ENCODE measurements at regions not wholly inside any gene's neighbourhood (a gene's known extent, or its start where the extent isn't known, plus 50 kb on each side); places are given as distances from the start of the nearest gene placed in this dataset.

GRCh38 chrX:39205467-39205866 is 404.2 kb downstream of the MID1IP1 start:
- Histone ChIP-seq H3K4me3 (ENCODE audit: low read length in 3 of 3) (no peak overlapping the region), H3K27ac (ENCODE audit: low read depth, low read length) (no peak overlapping the region), H3K27me3 (ENCODE audit: control insufficient read depth in 3 of 3, insufficient read depth in 3 of 3, low read length in 3 of 3) (peaks cover 0 to 4% (median 0%) of the 10 kb centered on the region in 3 donors)

DNA sequence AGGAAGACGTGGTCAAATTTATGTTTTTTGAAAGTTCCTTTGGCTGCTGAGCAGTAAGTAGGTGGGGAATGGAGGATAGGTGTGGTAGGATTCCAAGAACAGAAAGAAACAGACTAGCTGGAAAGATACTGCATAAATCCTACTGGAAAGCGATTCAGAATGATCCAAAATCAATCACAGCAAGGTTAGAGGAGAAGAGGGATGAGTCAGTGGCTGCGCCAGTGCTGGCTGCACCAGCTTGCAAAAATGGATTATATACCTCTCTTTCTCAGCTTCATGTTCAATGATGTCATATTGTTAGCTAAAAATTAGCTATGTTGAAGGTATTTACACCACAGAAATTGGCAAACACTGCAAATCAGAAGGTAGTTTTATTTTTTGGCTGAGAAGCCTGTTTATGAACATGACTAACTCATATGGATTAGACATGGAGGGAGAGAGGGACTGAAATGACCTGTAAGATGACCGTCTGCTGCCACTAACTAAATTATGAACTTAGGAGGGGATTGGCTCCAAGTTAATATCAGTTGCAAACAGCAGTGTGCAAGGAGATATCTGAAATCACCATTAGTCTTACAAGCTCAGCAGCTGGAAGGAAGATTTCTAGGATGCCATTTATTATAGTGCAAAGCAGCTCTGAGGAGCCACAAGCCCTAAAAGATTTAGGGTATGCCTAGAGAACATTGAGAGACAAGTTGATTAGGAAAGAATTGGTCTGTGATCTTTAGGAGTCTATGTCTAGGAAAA is 405.3 kb downstream of the MID1IP1 start:
- peaks cover 0 to 4% (median 0%) of the 10 kb centered on the region in 3 donors for H3K27me3 ChIP-seq (ENCODE audit: control insufficient read depth in 3 of 3, insufficient read depth in 3 of 3, low read length in 3 of 3)
- H3K4me1 ChIP-seq (ENCODE audit: control insufficient read depth in 3 of 3, insufficient read depth in 3 of 3, low read length in 3 of 3): no peaks in the 10 kb centered on the region
- no peak overlapping the region for H3K27ac ChIP-seq (ENCODE audit: low read depth, low read length)
- no peak overlapping the region for H3K4me3 ChIP-seq (ENCODE audit: low read length in 3 of 3)
- no peaks in the 10 kb centered on the region for H3K36me3 ChIP-seq (ENCODE audit: control insufficient read depth in 3 of 3, insufficient read depth in 3 of 3, low read length in 3 of 3)
- H3K9me3 ChIP-seq (ENCODE audit: control insufficient read depth in 3 of 3, low read length in 3 of 3): no peaks in the 10 kb centered on the region
- H3K9ac ChIP-seq (ENCODE audit: low read depth in 1 of 3, low read length in 3 of 3): no peak overlapping the region

More at GRCh38 chrX:39205467-39205866, 404.2 kb downstream of the MID1IP1 start:
- Histone ChIP-seq H3K9me3 (ENCODE audit: control insufficient read depth in 3 of 3, low read length in 3 of 3) (no peaks in the 10 kb centered on the region), H3K9ac (ENCODE audit: low read depth in 1 of 3, low read length in 3 of 3) (no peak overlapping the region), H3K36me3 (ENCODE audit: control insufficient read depth in 3 of 3, insufficient read depth in 3 of 3, low read length in 3 of 3) (no peaks in the 10 kb centered on the region), H3K4me1 (ENCODE audit: control insufficient read depth in 3 of 3, insufficient read depth in 3 of 3, low read length in 3 of 3) (no peaks in the 10 kb centered on the region)

- no peaks in the 10 kb centered on the region for H3K36me3 ChIP-seq (ENCODE audit: control insufficient read depth in 3 of 3, insufficient read depth in 3 of 3, low read length in 3 of 3)
- H3K4me1 ChIP-seq (ENCODE audit: control insufficient read depth in 3 of 3, insufficient read depth in 3 of 3, low read length in 3 of 3): no peaks in the 10 kb centered on the region
- H3K27me3 ChIP-seq (ENCODE audit: control insufficient read depth in 3 of 3, insufficient read depth in 3 of 3, low read length in 3 of 3): peaks cover 0 to 3% (median 0%) of the 10 kb centered on the region in 3 donors
- no peak overlapping the region for H3K9ac ChIP-seq (ENCODE audit: low read depth in 1 of 3, low read length in 3 of 3)
- H3K27ac ChIP-seq (ENCODE audit: low read depth, low read length): no peak overlapping the region
- no peaks in the 10 kb centered on the region for H3K9me3 ChIP-seq (ENCODE audit: control insufficient read depth in 3 of 3, low read length in 3 of 3)
- H3K4me3 ChIP-seq (ENCODE audit: low read length in 3 of 3): no peak overlapping the region
These were observed 410.2 kb downstream of the MID1IP1 start for GRCh38 chrX:39211501-39211900.

- H3K27me3 ChIP-seq (ENCODE audit: control insufficient read depth in 3 of 3, insufficient read depth in 3 of 3, low read length in 3 of 3): peaks cover 0 to 3% (median 0%) of the 10 kb centered on the region in 3 donors
These were observed 411.2 kb downstream of the MID1IP1 start for GRCh38 chrX:39212456-39212855.

GRCh38 chrX:39214387-39215126 is 413.3 kb downstream of the MID1IP1 start:
- Histone ChIP-seq H3K9me3 (ENCODE audit: control insufficient read depth in 3 of 3, low read length in 3 of 3) (no peaks in the 10 kb centered on the region), H3K9ac (ENCODE audit: low read depth in 1 of 3, low read length in 3 of 3) (no peak overlapping the region), H3K27ac (ENCODE audit: low read depth, low read length) (no peak overlapping the region), H3K4me3 (ENCODE audit: low read length in 3 of 3) (no peak overlapping the region), H3K36me3 (ENCODE audit: control insufficient read depth in 3 of 3, insufficient read depth in 3 of 3, low read length in 3 of 3) (no peaks in the 10 kb centered on the region), H3K4me1 (ENCODE audit: control insufficient read depth in 3 of 3, insufficient read depth in 3 of 3, low read length in 3 of 3) (no peaks in the 10 kb centered on the region), H3K27me3 (ENCODE audit: control insufficient read depth in 3 of 3, insufficient read depth in 3 of 3, low read length in 3 of 3) (peaks cover 0 to 10% (median 0%) of the 10 kb centered on the region in 3 donors)

More at GRCh38 chrX:39212456-39212855, 411.2 kb downstream of the MID1IP1 start:
- Histone ChIP-seq H3K4me1 (ENCODE audit: control insufficient read depth in 3 of 3, insufficient read depth in 3 of 3, low read length in 3 of 3) (no peaks in the 10 kb centered on the region), H3K9ac (ENCODE audit: low read depth in 1 of 3, low read length in 3 of 3) (no peak overlapping the region), H3K9me3 (ENCODE audit: control insufficient read depth in 3 of 3, low read length in 3 of 3) (no peaks in the 10 kb centered on the region), H3K36me3 (ENCODE audit: control insufficient read depth in 3 of 3, insufficient read depth in 3 of 3, low read length in 3 of 3) (no peaks in the 10 kb centered on the region), H3K4me3 (ENCODE audit: low read length in 3 of 3) (no peak overlapping the region), H3K27ac (ENCODE audit: low read depth, low read length) (no peak overlapping the region)

DNA sequence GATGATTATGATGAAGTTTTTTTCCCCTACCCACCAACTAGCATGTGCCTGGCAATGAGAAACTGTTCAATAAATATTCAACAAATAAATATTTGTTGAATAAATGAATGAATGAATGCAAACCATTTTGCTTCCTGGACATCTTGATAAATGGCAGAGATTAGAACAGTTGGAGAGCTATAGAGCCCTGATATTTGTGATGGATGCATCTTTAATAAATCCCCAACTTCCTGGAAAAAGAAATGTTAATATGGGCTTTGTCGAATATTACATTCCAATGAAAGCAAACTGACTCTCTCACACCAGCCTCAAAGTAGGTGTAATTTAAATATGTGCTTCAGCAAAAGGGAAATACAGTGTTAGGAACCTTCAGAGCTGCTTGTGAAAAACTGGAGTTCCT is 419.7 kb downstream of the MID1IP1 start:
- H3K4me1 ChIP-seq (ENCODE audit: control insufficient read depth in 3 of 3, insufficient read depth in 3 of 3, low read length in 3 of 3): peaks cover 0 to 3% (median 0%) of the 10 kb centered on the region in 3 donors
- H3K4me3 ChIP-seq (ENCODE audit: low read length in 3 of 3): no peak overlapping the region
- no peaks in the 10 kb centered on the region for H3K9me3 ChIP-seq (ENCODE audit: control insufficient read depth in 3 of 3, low read length in 3 of 3)
- peaks cover 0 to 10% (median 0%) of the 10 kb centered on the region in 3 donors for H3K27me3 ChIP-seq (ENCODE audit: control insufficient read depth in 3 of 3, insufficient read depth in 3 of 3, low read length in 3 of 3)
- H3K9ac ChIP-seq (ENCODE audit: low read depth in 1 of 3, low read length in 3 of 3): no peak overlapping the region
- no peak overlapping the region for H3K27ac ChIP-seq (ENCODE audit: low read depth, low read length)
- H3K36me3 ChIP-seq (ENCODE audit: control insufficient read depth in 3 of 3, insufficient read depth in 3 of 3, low read length in 3 of 3): no peaks in the 10 kb centered on the region

GRCh38 chrX:39222346-39223113 is 421.3 kb downstream of the MID1IP1 start:
- H3K9me3 ChIP-seq (ENCODE audit: control insufficient read depth in 3 of 3, low read length in 3 of 3): no peaks in the 10 kb centered on the region
- H3K36me3 ChIP-seq (ENCODE audit: control insufficient read depth in 3 of 3, insufficient read depth in 3 of 3, low read length in 3 of 3): no peaks in the 10 kb centered on the region
- H3K27me3 ChIP-seq (ENCODE audit: control insufficient read depth in 3 of 3, insufficient read depth in 3 of 3, low read length in 3 of 3): peaks cover 0 to 7% (median 0%) of the 10 kb centered on the region in 3 donors
- no peak overlapping the region for H3K27ac ChIP-seq (ENCODE audit: low read depth, low read length)
- no peak overlapping the region for H3K9ac ChIP-seq (ENCODE audit: low read depth in 1 of 3, low read length in 3 of 3)
- H3K4me1 ChIP-seq (ENCODE audit: control insufficient read depth in 3 of 3, insufficient read depth in 3 of 3, low read length in 3 of 3): peaks cover 0 to 3% (median 0%) of the 10 kb centered on the region in 3 donors
- no peak overlapping the region for H3K4me3 ChIP-seq (ENCODE audit: low read length in 3 of 3)

GRCh38 chrX:39226251-39226650 is 425.0 kb downstream of the MID1IP1 start:
- no peak overlapping the region for H3K9ac ChIP-seq (ENCODE audit: low read depth in 1 of 3, low read length in 3 of 3)
- peaks cover 0 to 3% (median 0%) of the 10 kb centered on the region in 3 donors for H3K4me1 ChIP-seq (ENCODE audit: control insufficient read depth in 3 of 3, insufficient read depth in 3 of 3, low read length in 3 of 3)
- H3K36me3 ChIP-seq (ENCODE audit: control insufficient read depth in 3 of 3, insufficient read depth in 3 of 3, low read length in 3 of 3): no peaks in the 10 kb centered on the region
- no peak overlapping the region for H3K4me3 ChIP-seq (ENCODE audit: low read length in 3 of 3)
- no peaks in the 10 kb centered on the region for H3K9me3 ChIP-seq (ENCODE audit: control insufficient read depth in 3 of 3, low read length in 3 of 3)
- no peaks in the 10 kb centered on the region for H3K27me3 ChIP-seq (ENCODE audit: control insufficient read depth in 3 of 3, insufficient read depth in 3 of 3, low read length in 3 of 3)
- no peak overlapping the region for H3K27ac ChIP-seq (ENCODE audit: low read depth, low read length)

DNA sequence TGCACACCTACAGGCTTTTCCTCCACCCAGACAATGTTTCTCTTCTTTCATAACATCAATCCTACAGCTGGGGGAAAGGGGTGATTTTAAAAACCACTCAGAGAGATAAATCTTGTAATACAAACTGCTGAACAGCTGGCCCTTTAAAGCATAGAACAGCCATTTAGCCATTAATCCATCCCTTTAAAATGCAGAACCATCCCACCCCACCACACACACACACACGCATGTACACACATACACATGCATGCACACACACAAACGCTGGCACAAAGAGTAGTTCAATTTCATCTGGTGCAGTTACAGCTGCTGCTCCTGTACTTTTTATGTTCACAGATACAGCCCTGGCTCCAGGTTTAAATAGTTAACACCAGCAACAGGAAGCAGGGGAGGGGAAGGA is 426.1 kb downstream of the MID1IP1 start:
- H3K9me3 ChIP-seq (ENCODE audit: control insufficient read depth in 3 of 3, low read length in 3 of 3): no peaks in the 10 kb centered on the region
- no peaks in the 10 kb centered on the region for H3K27me3 ChIP-seq (ENCODE audit: control insufficient read depth in 3 of 3, insufficient read depth in 3 of 3, low read length in 3 of 3)
- H3K4me3 ChIP-seq (ENCODE audit: low read length in 3 of 3): no peak overlapping the region
- H3K36me3 ChIP-seq (ENCODE audit: control insufficient read depth in 3 of 3, insufficient read depth in 3 of 3, low read length in 3 of 3): no peaks in the 10 kb centered on the region
- no peak overlapping the region for H3K27ac ChIP-seq (ENCODE audit: low read depth, low read length)
- H3K4me1 ChIP-seq (ENCODE audit: control insufficient read depth in 3 of 3, insufficient read depth in 3 of 3, low read length in 3 of 3): peaks cover 0 to 1% (median 0%) of the 10 kb centered on the region in 3 donors
- H3K9ac ChIP-seq (ENCODE audit: low read depth in 1 of 3, low read length in 3 of 3): no peak overlapping the region

Data from skeletal muscle tissue (tissue), 3 donors.